ENCODE measurements at regions not wholly inside any gene's neighbourhood (a gene's known extent, or its start where the extent isn't known, plus 50 kb on each side); places are given as distances from the start of the nearest gene placed in this dataset.

- no peak for TF ChIP-seq EZH2 (IDR thresholded peaks at IDR 0.05; ENCODE audit: low read length, missing control alignments)
- TF ChIP-seq CTCF (conservative IDR thresholded peaks at IDR 0.05 in 1 of 2, IDR thresholded peaks at IDR 0.05 in 1 of 2; ENCODE audit: low read depth in 1 of 2, low read length in 2 of 2) = no peak
These were observed 118.8 kb upstream of the INHBA start for GRCh38 chr7:41821521-41822213.

Measured in fibroblast of lung (primary cell).